GM21423 (cell line): ENCODE measurements at regions not wholly inside any gene's neighbourhood (a gene's known extent, or its start where the extent isn't known, plus 50 kb on each side); places are given as distances from the start of the nearest gene placed in this dataset.

Experiments used
- ATAC-seq: cut with Tn5 transposase; IDR thresholded peaks from one replicate; pipeline ENCODE4 v1.9.1; 2021; ENCODE audit warnings: mild to moderate bottlenecking, moderate library complexity; ENCODE audit not compliant: unreplicated experiment

- no peak for ATAC-seq
These were observed 448.3 kb upstream of the SLIT2 start for GRCh38 chr4:19803406-19803805.

DNA sequence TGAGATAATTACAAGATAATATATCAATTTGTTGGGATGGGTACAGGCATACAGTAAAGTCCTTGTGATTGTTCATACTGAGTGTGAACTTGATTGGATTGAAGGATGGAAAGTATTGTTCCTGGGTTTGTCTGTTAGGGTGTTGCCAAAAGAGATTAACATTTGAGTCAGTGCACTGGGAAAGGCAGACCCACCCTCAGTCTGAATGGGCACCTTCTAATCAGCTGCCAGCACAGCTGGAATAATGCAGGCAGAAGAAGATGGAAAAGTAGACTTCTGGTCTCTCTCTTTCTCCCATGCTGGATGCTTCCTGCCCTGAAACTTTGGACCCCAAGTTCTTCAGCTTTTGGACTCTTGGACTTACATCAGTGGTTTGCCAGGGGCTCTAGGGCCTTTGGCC, 457.9 kb upstream of the SLIT2 start:
- no peak for ATAC-seq

- ATAC-seq = no peak
These were observed 460.1 kb upstream of the SLIT2 start for GRCh38 chr4:19791422-19792123.

GRCh38 chr4:19786616-19787015, 465.1 kb upstream of the SLIT2 start:
- no peak for ATAC-seq

DNA sequence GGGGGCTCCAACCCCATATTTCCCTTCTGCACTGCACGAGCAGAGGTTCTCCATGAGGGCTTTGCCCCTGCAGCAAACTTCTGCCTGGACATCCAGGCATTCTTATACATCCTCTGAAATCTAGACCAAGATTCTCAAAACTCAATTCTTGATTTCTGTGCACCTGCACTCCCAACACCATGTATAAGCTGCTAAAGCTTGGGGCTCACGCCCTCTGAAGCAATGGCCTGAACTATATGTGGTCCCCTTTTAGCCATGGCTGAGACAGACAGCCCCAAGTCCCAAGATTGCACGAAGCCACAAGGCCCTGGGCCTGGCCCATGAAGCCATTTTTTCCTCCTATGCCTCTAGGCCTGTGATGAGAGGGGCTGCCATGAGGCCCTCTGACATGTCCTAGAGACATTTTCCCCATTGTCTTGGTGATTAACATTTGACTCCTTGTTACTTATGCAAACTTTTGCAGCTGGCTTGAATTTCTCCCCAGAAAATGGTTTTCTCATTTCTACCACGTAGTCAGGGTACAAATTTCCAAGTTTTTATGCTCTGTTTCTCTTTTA, 468.0 kb upstream of the SLIT2 start:
- ATAC-seq = no peak

DNA sequence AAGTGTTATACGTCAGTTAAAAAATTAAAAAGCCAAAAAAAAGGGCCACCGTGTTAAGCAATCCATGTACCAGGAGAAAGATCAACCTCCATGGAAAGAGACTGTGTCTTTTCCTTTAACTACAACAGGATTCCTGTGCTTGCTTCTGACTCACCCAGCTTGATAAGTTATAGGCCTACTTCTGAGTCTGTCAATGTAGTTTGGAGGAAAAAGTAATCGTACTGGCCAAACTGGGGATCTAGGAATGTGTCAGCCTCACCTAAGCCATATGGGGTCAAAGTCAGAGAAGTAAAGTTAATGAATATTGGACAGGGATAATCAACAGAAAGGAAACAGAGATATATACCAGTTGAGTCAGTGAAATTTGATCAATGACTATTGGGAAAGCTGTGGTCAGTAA, 470.8 kb upstream of the SLIT2 start:
- ATAC-seq = no peak

GRCh38 chr4:19776929-19777328, 474.8 kb upstream of the SLIT2 start:
- ATAC-seq = no peak

- ATAC-seq = no peak
These were observed 475.7 kb upstream of the SLIT2 start for GRCh38 chr4:19776021-19776459.

- ATAC-seq = no peak
These were observed 476.9 kb upstream of the SLIT2 start for GRCh38 chr4:19774690-19775256.

- ATAC-seq = no peak
These were observed 479.1 kb upstream of the SLIT2 start for GRCh38 chr4:19772581-19772980.

GRCh38 chr4:19756661-19757060, 495.0 kb upstream of the SLIT2 start:
- no peak for ATAC-seq

GRCh38 chr4:19752599-19752998, 499.1 kb upstream of the SLIT2 start:
- no peak for ATAC-seq

- no peak for ATAC-seq
These were observed 502.9 kb upstream of the SLIT2 start for GRCh38 chr4:19748519-19749479.

DNA sequence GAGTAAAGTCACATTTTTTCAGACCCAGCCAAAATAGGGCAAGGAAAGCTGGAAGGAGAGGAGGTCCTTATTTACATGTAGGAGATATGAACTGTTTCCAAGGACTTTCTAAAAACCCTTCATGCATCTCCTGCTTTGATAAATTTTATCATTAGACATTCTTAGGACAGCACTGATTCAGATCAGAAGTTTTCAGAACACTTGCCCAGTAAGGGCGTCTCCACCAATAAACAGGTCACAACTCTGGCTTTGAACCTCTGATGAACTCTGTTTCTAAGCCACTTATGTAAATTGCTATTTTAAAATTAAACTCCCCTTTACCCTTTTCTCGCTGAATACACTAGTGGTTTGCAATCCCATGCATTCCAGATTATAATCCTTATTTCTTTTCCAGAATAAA, 505.3 kb upstream of the SLIT2 start:
- ATAC-seq = no peak

DNA sequence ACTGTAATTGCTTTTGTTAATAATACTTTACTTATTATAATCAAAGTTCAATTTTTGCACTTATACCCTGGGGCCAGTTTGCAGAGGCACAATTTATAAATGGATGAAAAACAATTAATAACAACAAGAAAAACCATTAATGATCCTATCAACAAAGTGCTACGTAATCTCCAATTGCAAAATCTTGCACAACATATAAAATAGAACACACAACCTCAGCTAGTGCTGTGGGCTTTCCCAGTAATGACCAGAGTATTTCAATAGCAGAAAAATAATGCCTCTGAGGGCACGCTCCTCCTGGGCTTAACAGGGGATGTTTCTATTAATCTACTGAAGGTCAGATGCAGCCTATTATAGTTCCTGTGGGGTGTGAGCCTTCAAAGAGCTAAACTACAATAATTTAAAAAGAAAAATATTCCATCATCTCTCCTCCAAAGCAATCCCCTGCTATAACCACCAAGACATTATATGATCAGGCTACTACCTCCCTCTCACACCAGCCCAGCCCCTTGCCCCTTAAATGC, 508.5 kb upstream of the SLIT2 start:
- ATAC-seq = no peak

GRCh38 chr4:19739101-19739651, 512.5 kb upstream of the SLIT2 start:
- no peak for ATAC-seq

GRCh38 chr4:19736968-19737756, 514.5 kb upstream of the SLIT2 start:
- ATAC-seq = no peak

- no peak for ATAC-seq
These were observed 516.7 kb upstream of the SLIT2 start for GRCh38 chr4:19735012-19735411.

GRCh38 chr4:19729886-19730651, 521.6 kb upstream of the SLIT2 start:
- ATAC-seq = no peak
